GM23338 (cell line): ENCODE measurements at regions not wholly inside any gene's neighbourhood (a gene's known extent, or its start where the extent isn't known, plus 50 kb on each side); places are given as distances from the start of the nearest gene placed in this dataset.

Experiments
- ATAC-seq: fragments of 200-7000 bp; cut with Tn5 transposase; 3 replicates; pipeline ENCODE4 v1.9.1; 2020
- DNase-seq: peaks from one replicate; pipeline ENCODE4 v3.0.0-alpha.2; 2015; ENCODE audit warnings: low spot score
- H2AFZ ChIP-seq: fragments of 200-600 bp; sonication (generic); 2 replicates; pipeline ENCODE4 v1.8.0; 2016; ENCODE audit warnings: antibody characterized with exemption, mild to moderate bottlenecking, moderate library complexity
- H3F3A ChIP-seq: fragments of 200-600 bp; sonication (generic); replicated peaks from 2 replicates; pipeline ENCODE4 v1.8.0; 2017; ENCODE audit warnings: antibody characterized with exemption, mixed run types, low read depth
- H3K27ac ChIP-seq: fragments of 200-600 bp; sonication (generic); 2 replicates; pipeline ENCODE4 v1.6.1; 2016; ENCODE audit warnings: low read depth
- H3K27me3 ChIP-seq: fragments of 200-600 bp; sonication (generic); 2 replicates; pipeline ENCODE4 v1.8.0; 2016; ENCODE audit warnings: mild to moderate bottlenecking, mixed run types, moderate library complexity; ENCODE audit not compliant: insufficient read depth
- H3K36me3 ChIP-seq: fragments of 200-600 bp; sonication (generic); 2 replicates; pipeline ENCODE4 v1.8.0; 2016; ENCODE audit warnings: mild to moderate bottlenecking; ENCODE audit not compliant: insufficient read depth
- H3K4me1 ChIP-seq: fragments of 200-600 bp; sonication (generic); 2 replicates; pipeline ENCODE4 v1.8.0; 2016; ENCODE audit warnings: mild to moderate bottlenecking, moderate library complexity; ENCODE audit not compliant: insufficient read depth
- H3K4me2 ChIP-seq: fragments of 200-600 bp; sonication (generic); 2 replicates; pipeline ENCODE4 v1.7.1; 2017; ENCODE audit warnings: mixed run types
- H3K4me3 ChIP-seq: fragments of 200-600 bp; sonication (generic); 2 replicates; pipeline ENCODE4 v1.6.1; 2016; ENCODE audit warnings: mixed run types
- H3K79me2 ChIP-seq: fragments of 200-600 bp; sonication (generic); replicated peaks from 2 replicates; pipeline ENCODE4 v1.8.0; 2017; ENCODE audit warnings: mild to moderate bottlenecking; ENCODE audit not compliant: insufficient read depth
- H3K9me2 ChIP-seq: fragments of 200-600 bp; sonication (generic); 2 replicates; pipeline ENCODE4 v1.8.0; 2017; ENCODE audit not compliant: insufficient read depth
- H4K20me1 ChIP-seq: fragments of 200-600 bp; sonication (generic); replicated peaks from 2 replicates; pipeline ENCODE4 v1.8.0; 2017; ENCODE audit warnings: mild to moderate bottlenecking; ENCODE audit not compliant: insufficient read depth
- H3K27ac Mint-ChIP-seq: 2 replicates; pipeline ENCODE4 v1.8.0; 2020; ENCODE audit warnings: inconsistent platforms, mild to moderate bottlenecking, moderate library complexity, mixed read lengths
- H3K27me3 Mint-ChIP-seq: 3 replicates; pipeline ENCODE4 v1.8.0; 2022; ENCODE audit warnings: low read depth, mild to moderate bottlenecking, moderate library complexity, mixed read lengths, inconsistent platforms; ENCODE audit not compliant: insufficient read depth, poor library complexity
- H3K36me3 Mint-ChIP-seq: 3 replicates; pipeline ENCODE4 v1.8.0; 2021; ENCODE audit warnings: low read depth, mild to moderate bottlenecking, inconsistent platforms, moderate library complexity, mixed read lengths
- H3K4me1 Mint-ChIP-seq: 3 replicates; pipeline ENCODE4 v1.8.0; 2020; ENCODE audit warnings: mild to moderate bottlenecking, inconsistent platforms, mixed read lengths
- H3K4me3 Mint-ChIP-seq: 3 replicates; pipeline ENCODE4 v1.8.0; 2021; ENCODE audit warnings: moderate library complexity, mild to moderate bottlenecking, inconsistent platforms, mixed read lengths
- H3K9me3 Mint-ChIP-seq: 3 replicates; pipeline ENCODE4 v1.8.0; 2020; ENCODE audit warnings: moderate library complexity, mild to moderate bottlenecking, inconsistent platforms, mixed read lengths
- CREB1 ChIP-seq: fragments of 250-450 bp; sonication (Bioruptor Pico); IDR thresholded peaks from 2 replicates; pipeline ENCODE4 v1.5.0; 2020; ENCODE audit warnings: low read depth, mild to moderate bottlenecking, moderate library complexity
- CTCF ChIP-seq, 2 experiments: fragments of 200-600 bp in 1 of 2; sonication (generic) in 1 of 2; conservative IDR thresholded peaks; 2 replicates each; pipeline versions ENCODE4 v1.5.1 to v1.6.1; 2016 to 2017; ENCODE audit warnings: antibody characterized with exemption in 2 of 2, low read depth in 2 of 2, mild to moderate bottlenecking in 2 of 2, moderate library complexity in 1 of 2
- EZH2 ChIP-seq: fragments of 200-600 bp; sonication (generic); IDR thresholded peaks from one replicate; pipeline ENCODE4 v1.8.0; 2017; ENCODE audit warnings: antibody characterized with exemption, mild to moderate bottlenecking, low read depth; ENCODE audit not compliant: unreplicated experiment
- EZH2phosphoT487 ChIP-seq: fragments of 200-600 bp; sonication (generic); IDR thresholded peaks from one replicate; pipeline ENCODE4 v1.8.1; 2018; ENCODE audit warnings: antibody characterized with exemption; ENCODE audit not compliant: unreplicated experiment
- JUNB ChIP-seq: IDR thresholded peaks from one replicate; pipeline ENCODE4 v1.6.1; 2016; ENCODE audit warnings: antibody characterized with exemption; ENCODE audit not compliant: unreplicated experiment
- NANOG ChIP-seq: IDR thresholded peaks from 2 replicates; pipeline ENCODE4 v1.6.1; 2016; ENCODE audit warnings: antibody characterized with exemption, borderline replicate concordance
- REST ChIP-seq: IDR thresholded peaks from one replicate; pipeline ENCODE4 v1.6.1; 2018; ENCODE audit warnings: antibody characterized with exemption; ENCODE audit not compliant: unreplicated experiment
- ZNF114 ChIP-seq: fragments of 250-450 bp; sonication (Bioruptor Pico); IDR thresholded peaks from 2 replicates; pipeline ENCODE4 v1.5.0; 2020; ENCODE audit warnings: mild to moderate bottlenecking, moderate library complexity
- ZNF331 ChIP-seq: fragments of 250-450 bp; sonication (Bioruptor Pico); IDR thresholded peaks from 2 replicates; pipeline ENCODE4 v1.5.0; 2020; ENCODE audit warnings: low read depth, mild to moderate bottlenecking, moderate library complexity
- ZNF462 ChIP-seq: fragments of 250-450 bp; sonication (Bioruptor Pico); IDR thresholded peaks from 2 replicates; pipeline ENCODE4 v1.5.0; 2020; ENCODE audit warnings: mild to moderate bottlenecking, moderate library complexity

GRCh38 chr4:125123570-125124109 lies 191.1 kb upstream of the FAT4 start (continued):
- no peak for TF ChIP-seq REST

- H3K4me1 Mint-ChIP-seq, result peaks cover 14% of the 10 kb centered on the region
- H3K4me3 ChIP-seq, result no peak overlapping the region
- H3K4me3 Mint-ChIP-seq, result no peak overlapping the region
- no peak overlapping the region for H3K4me2 ChIP-seq
- no peaks in the 10 kb centered on the region for H3K36me3 ChIP-seq
- ATAC-seq, result no peak
- H3K79me2 ChIP-seq, result no peaks in the 10 kb centered on the region
- H3K27me3 ChIP-seq, result no peaks in the 10 kb centered on the region
- H3K9me3 Mint-ChIP-seq, result no peaks in the 10 kb centered on the region
- no peak overlapping the region for H3K27ac Mint-ChIP-seq
- H3F3A ChIP-seq, result no peaks in the 10 kb centered on the region
- no peaks in the 10 kb centered on the region for H4K20me1 ChIP-seq
- no peaks in the 10 kb centered on the region for H3K36me3 Mint-ChIP-seq
- H3K27me3 Mint-ChIP-seq, result no peaks in the 10 kb centered on the region
- no peak overlapping the region for H2AFZ ChIP-seq
- no peak for DNase-seq
- H3K27ac ChIP-seq, result no peak overlapping the region
- H3K4me1 ChIP-seq, result peaks cover 6% of the 10 kb centered on the region; the same call in 1 of the 2 replicates
- no peaks in the 10 kb centered on the region for H3K9me2 ChIP-seq
- TF ChIP-seq CTCF (conservative IDR thresholded peaks at IDR 0.05; ENCODE audit: low read depth in 2 of 2) (no peak), EZH2 (no peak), NANOG (no peak), EZH2phosphoT487 (no peak), ZNF331 (CRISPR knock-in tag) (no peak), JUNB (no peak), ZNF114 (no peak), CREB1 (CRISPR knock-in tag) (no peak), ZNF462 (no peak), REST (no peak)
Observed at GRCh38 chr4:125121581-125121980, 193.2 kb upstream of the FAT4 start.
